GM23338 (cell line): ENCODE measurements at regions not wholly inside any gene's neighbourhood (a gene's known extent, or its start where the extent isn't known, plus 50 kb on each side); places are given as distances from the start of the nearest gene placed in this dataset.

ENCODE experiments used
- CREB1 ChIP-seq: fragments of 250-450 bp; sonication (Bioruptor Pico); IDR thresholded peaks from 2 replicates; pipeline ENCODE4 v1.5.0; 2020; ENCODE audit warnings: low read depth, mild to moderate bottlenecking, moderate library complexity
- CTCF ChIP-seq, 2 experiments: fragments of 200-600 bp in 1 of 2; sonication (generic) in 1 of 2; conservative IDR thresholded peaks; 2 replicates each; pipeline versions ENCODE4 v1.5.1 to v1.6.1; 2016 to 2017; ENCODE audit warnings: antibody characterized with exemption in 2 of 2, low read depth in 2 of 2, mild to moderate bottlenecking in 2 of 2, moderate library complexity in 1 of 2
- EZH2 ChIP-seq: fragments of 200-600 bp; sonication (generic); IDR thresholded peaks from one replicate; pipeline ENCODE4 v1.8.0; 2017; ENCODE audit warnings: antibody characterized with exemption, mild to moderate bottlenecking, low read depth; ENCODE audit not compliant: unreplicated experiment
- EZH2phosphoT487 ChIP-seq: fragments of 200-600 bp; sonication (generic); IDR thresholded peaks from one replicate; pipeline ENCODE4 v1.8.1; 2018; ENCODE audit warnings: antibody characterized with exemption; ENCODE audit not compliant: unreplicated experiment
- JUNB ChIP-seq: IDR thresholded peaks from one replicate; pipeline ENCODE4 v1.6.1; 2016; ENCODE audit warnings: antibody characterized with exemption; ENCODE audit not compliant: unreplicated experiment
- POLR2AphosphoS5 ChIP-seq: IDR thresholded peaks from 2 replicates; pipeline ENCODE4 v1.6.1; 2016; ENCODE audit warnings: antibody characterized with exemption, low read depth
- REST ChIP-seq: IDR thresholded peaks from one replicate; pipeline ENCODE4 v1.6.1; 2018; ENCODE audit warnings: antibody characterized with exemption; ENCODE audit not compliant: unreplicated experiment
- STAT1 ChIP-seq: IDR thresholded peaks from one replicate; pipeline ENCODE4 v1.6.1; 2016; ENCODE audit warnings: antibody characterized with exemption; ENCODE audit not compliant: unreplicated experiment
- ZNF114 ChIP-seq: fragments of 250-450 bp; sonication (Bioruptor Pico); IDR thresholded peaks from 2 replicates; pipeline ENCODE4 v1.5.0; 2020; ENCODE audit warnings: mild to moderate bottlenecking, moderate library complexity
- ZNF462 ChIP-seq: fragments of 250-450 bp; sonication (Bioruptor Pico); IDR thresholded peaks from 2 replicates; pipeline ENCODE4 v1.5.0; 2020; ENCODE audit warnings: mild to moderate bottlenecking, moderate library complexity

- TF ChIP-seq CTCF (conservative IDR thresholded peaks at IDR 0.05; ENCODE audit: low read depth in 2 of 2): no peak
- no peak for TF ChIP-seq JUNB
- no peak for TF ChIP-seq POLR2AphosphoS5
- TF ChIP-seq EZH2: no peak
- no peak for TF ChIP-seq EZH2phosphoT487
- no peak for TF ChIP-seq REST
- no peak for TF ChIP-seq ZNF114
- TF ChIP-seq STAT1: no peak
- TF ChIP-seq CREB1 (CRISPR knock-in tag): no peak
- no peak for TF ChIP-seq ZNF462
Measured at GRCh38 chr12:91655966-91656365, 473.3 kb upstream of the DCN start.
